Ishikawa (cell line): ENCODE measurements at regions not wholly inside any gene's neighbourhood (a gene's known extent, or its start where the extent isn't known, plus 50 kb on each side); places are given as distances from the start of the nearest gene placed in this dataset.

Experiments used
- CEBPB ChIP-seq: IDR thresholded peaks from 2 replicates; pipeline ENCODE4 v1.6.1; 2012
- CREB1 ChIP-seq: IDR thresholded peaks from 2 replicates; pipeline ENCODE4 v1.6.1; 2012; ENCODE audit warnings: low read depth
- EGR1 ChIP-seq: IDR thresholded peaks from 2 replicates; pipeline ENCODE4 v1.6.1; 2012
- EP300 ChIP-seq: IDR thresholded peaks from 2 replicates; pipeline ENCODE4 v1.6.1; 2012; ENCODE audit warnings: borderline replicate concordance
- FOXM1 ChIP-seq: IDR thresholded peaks from 2 replicates; pipeline ENCODE4 v1.6.1; 2012; ENCODE audit warnings: low read depth, borderline replicate concordance
- MAX ChIP-seq: IDR thresholded peaks from 2 replicates; pipeline ENCODE4 v1.6.1; 2012
- NFIC ChIP-seq: IDR thresholded peaks from 2 replicates; pipeline ENCODE4 v1.6.1; 2012
- RAD21 ChIP-seq: IDR thresholded peaks from 2 replicates; pipeline ENCODE4 v1.6.1; 2012; ENCODE audit warnings: low read depth
- REST ChIP-seq: IDR thresholded peaks from 2 replicates; pipeline ENCODE4 v1.6.1; 2012; ENCODE audit warnings: low read depth, mild to moderate bottlenecking
- TAF1 ChIP-seq: IDR thresholded peaks from 2 replicates; pipeline ENCODE4 v1.6.1; 2012; ENCODE audit warnings: low read depth, mild to moderate bottlenecking
- TCF12 ChIP-seq: IDR thresholded peaks from 2 replicates; pipeline ENCODE4 v1.6.1; 2012; ENCODE audit warnings: low read depth
- TEAD4 ChIP-seq: IDR thresholded peaks from 2 replicates; pipeline ENCODE4 v1.6.1; 2012
- USF1 ChIP-seq: IDR thresholded peaks from 2 replicates; pipeline ENCODE4 v1.6.1; 2012
- YY1 ChIP-seq: IDR thresholded peaks from 2 replicates; pipeline ENCODE4 v1.6.1; 2012; ENCODE audit warnings: low read depth
- ZBTB7A ChIP-seq: IDR thresholded peaks from 2 replicates; pipeline ENCODE4 v1.6.1; 2012; ENCODE audit warnings: low read depth

- TF ChIP-seq EGR1 (no peak), MAX (no peak), CEBPB (no peak), USF1 (no peak), NFIC (no peak), RAD21 (no peak), REST (no peak), FOXM1 (no peak), YY1 (no peak), CREB1 (no peak), TCF12 (no peak), EP300 (no peak), TEAD4 (no peak), TAF1 (no peak), ZBTB7A (no peak)
These were observed 930.7 kb upstream of the CELF4 start for GRCh38 chr18:38496222-38496793.

GRCh38 chr18:38494065-38494464, 928.5 kb upstream of the CELF4 start:
- TF ChIP-seq ZBTB7A (no peak), RAD21 (no peak), YY1 (no peak), NFIC (no peak)

- TF ChIP-seq USF1 (no peak), YY1 (no peak), EGR1 (no peak), EP300 (no peak), TAF1 (no peak), TEAD4 (no peak), REST (no peak), RAD21 (no peak), MAX (no peak), NFIC (no peak), CREB1 (no peak), CEBPB (no peak), ZBTB7A (no peak), TCF12 (no peak), FOXM1 (no peak)
These were observed 925.6 kb upstream of the CELF4 start for GRCh38 chr18:38491195-38491594.

GRCh38 chr18:38487521-38487920, 921.9 kb upstream of the CELF4 start:
- TF ChIP-seq TEAD4 (no peak), NFIC (no peak), USF1 (no peak), CEBPB (no peak), RAD21 (no peak), FOXM1 (no peak), REST (no peak)
